SU-DHL-6 (cell line): ENCODE measurements at regions not wholly inside any gene's neighbourhood (a gene's known extent, or its start where the extent isn't known, plus 50 kb on each side); places are given as distances from the start of the nearest gene placed in this dataset.

Experiments used
- H2AFZ ChIP-seq: fragments of 200-600 bp; sonication (generic); 2 replicates; pipeline ENCODE4 v1.6.1; 2014; ENCODE audit warnings: low read depth, mild to moderate bottlenecking, moderate library complexity, mixed read lengths, antibody characterized with exemption, low read length; ENCODE audit not compliant: severe bottlenecking
- H3F3A ChIP-seq: fragments of 200-600 bp; shearing (Covaris generic); 2 replicates; pipeline ENCODE4 v1.6.0; 2016; ENCODE audit warnings: antibody characterized with exemption, mild to moderate bottlenecking; ENCODE audit not compliant: insufficient read depth
- H3K27ac ChIP-seq: fragments of 200-600 bp; sonication (generic); 2 replicates; pipeline ENCODE4 v1.5.1; 2016; ENCODE audit warnings: low read depth, mild to moderate bottlenecking, low read length, moderate library complexity, mixed read lengths
- H3K27me3 ChIP-seq: fragments of 200-600 bp; sonication (generic), shearing (Covaris generic); 2 replicates; pipeline ENCODE4 v1.6.0; 2014; ENCODE audit warnings: mild to moderate bottlenecking, low read length
- H3K36me3 ChIP-seq: fragments of 200-600 bp; sonication (generic); 2 replicates; pipeline ENCODE4 v1.6.1; 2014; ENCODE audit warnings: mild to moderate bottlenecking, low read length, mixed read lengths
- H3K4me2 ChIP-seq: fragments of 300-600, 200-600 bp; shearing (Covaris generic), sonication (generic); 2 replicates; pipeline ENCODE4 v1.6.0; 2014; ENCODE audit warnings: low read length, low read depth, mild to moderate bottlenecking; ENCODE audit not compliant: poor library complexity, severe bottlenecking
- H3K4me3 ChIP-seq: fragments of 200-600 bp; sonication (generic); 2 replicates; pipeline ENCODE4 v1.5.1; 2014; ENCODE audit warnings: antibody characterized with exemption, low read length, mild to moderate bottlenecking, mixed read lengths; ENCODE audit not compliant: insufficient read depth, poor library complexity, severe bottlenecking
- H3K79me2 ChIP-seq: fragments of 200-600 bp; sonication (generic); 2 replicates; pipeline ENCODE4 v1.6.1; 2014; ENCODE audit warnings: mild to moderate bottlenecking, low read length, moderate library complexity; ENCODE audit not compliant: insufficient read depth
- H3K9ac ChIP-seq: fragments of 200-600 bp; sonication (generic); 2 replicates; pipeline ENCODE4 v1.7.0; 2014; ENCODE audit warnings: mild to moderate bottlenecking, low read length
- H3K9me2 ChIP-seq: fragments of 200-600 bp; sonication (generic); replicated peaks from 2 replicates; pipeline ENCODE4 v1.6.1; 2014; ENCODE audit warnings: low read length; ENCODE audit not compliant: insufficient read depth
- H3K9me3 ChIP-seq: fragments of 200-600 bp; sonication (generic); 2 replicates; pipeline ENCODE4 v1.6.1; 2014; ENCODE audit warnings: low read length, mixed read lengths; ENCODE audit not compliant: insufficient read depth
- H4K20me1 ChIP-seq: fragments of 200-600 bp; sonication (generic); 2 replicates; pipeline ENCODE4 v1.6.1; 2014; ENCODE audit warnings: low read depth, mild to moderate bottlenecking, antibody characterized with exemption, low read length, moderate library complexity, mixed read lengths
- EZH2phosphoT487 ChIP-seq: fragments of 200-600 bp; sonication (generic), shearing (Covaris generic); conservative IDR thresholded peaks from 2 replicates; pipeline ENCODE4 v1.6.1; 2018; ENCODE audit warnings: mild to moderate bottlenecking, antibody characterized with exemption, low read length, moderate library complexity, mixed read lengths
- TF ChIP-seq, protein P1 (sequence below): fragments of 200-600 bp; sonication (generic); IDR thresholded peaks from one replicate; pipeline ENCODE4 v1.5.1; 2017; ENCODE audit warnings: antibody characterized with exemption, mild to moderate bottlenecking, low read length, moderate library complexity; ENCODE audit not compliant: insufficient read depth, poor library complexity, severe bottlenecking

GRCh38 chr10:3236644-3237404 is 64.2 kb upstream of the PITRM1 start:
- Histone ChIP-seq H3K79me2 (no peaks in the 10 kb centered on the region), H3K9me2 (no peaks in the 10 kb centered on the region), H3F3A (no peaks in the 10 kb centered on the region), H3K9ac (no peak overlapping the region), H3K27ac (no peak overlapping the region), H3K36me3 (no peaks in the 10 kb centered on the region), H3K4me2 (no peak overlapping the region), H3K9me3 (no peaks in the 10 kb centered on the region), H3K27me3 (no peaks in the 10 kb centered on the region), H3K4me3 (no peak overlapping the region), H4K20me1 (no peaks in the 10 kb centered on the region), H2AFZ (no peak overlapping the region)
- TF ChIP-seq, protein P1, sequence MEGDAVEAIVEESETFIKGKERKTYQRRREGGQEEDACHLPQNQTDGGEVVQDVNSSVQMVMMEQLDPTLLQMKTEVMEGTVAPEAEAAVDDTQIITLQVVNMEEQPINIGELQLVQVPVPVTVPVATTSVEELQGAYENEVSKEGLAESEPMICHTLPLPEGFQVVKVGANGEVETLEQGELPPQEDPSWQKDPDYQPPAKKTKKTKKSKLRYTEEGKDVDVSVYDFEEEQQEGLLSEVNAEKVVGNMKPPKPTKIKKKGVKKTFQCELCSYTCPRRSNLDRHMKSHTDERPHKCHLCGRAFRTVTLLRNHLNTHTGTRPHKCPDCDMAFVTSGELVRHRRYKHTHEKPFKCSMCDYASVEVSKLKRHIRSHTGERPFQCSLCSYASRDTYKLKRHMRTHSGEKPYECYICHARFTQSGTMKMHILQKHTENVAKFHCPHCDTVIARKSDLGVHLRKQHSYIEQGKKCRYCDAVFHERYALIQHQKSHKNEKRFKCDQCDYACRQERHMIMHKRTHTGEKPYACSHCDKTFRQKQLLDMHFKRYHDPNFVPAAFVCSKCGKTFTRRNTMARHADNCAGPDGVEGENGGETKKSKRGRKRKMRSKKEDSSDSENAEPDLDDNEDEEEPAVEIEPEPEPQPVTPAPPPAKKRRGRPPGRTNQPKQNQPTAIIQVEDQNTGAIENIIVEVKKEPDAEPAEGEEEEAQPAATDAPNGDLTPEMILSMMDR = no peak
- no peak for TF ChIP-seq EZH2phosphoT487

- H2AFZ ChIP-seq = no peak overlapping the region
- H3K4me2 ChIP-seq = no peak overlapping the region
- no peaks in the 10 kb centered on the region for H3K36me3 ChIP-seq
- no peak for TF ChIP-seq EZH2phosphoT487
- TF ChIP-seq, protein P1 = no peak
- H3K79me2 ChIP-seq = no peaks in the 10 kb centered on the region
- no peaks in the 10 kb centered on the region for H4K20me1 ChIP-seq
- H3K9me2 ChIP-seq = no peaks in the 10 kb centered on the region
- no peak overlapping the region for H3K9ac ChIP-seq
- H3K9me3 ChIP-seq = no peaks in the 10 kb centered on the region
- H3K4me3 ChIP-seq = no peak overlapping the region
- no peak overlapping the region for H3K27ac ChIP-seq
- H3K27me3 ChIP-seq = no peaks in the 10 kb centered on the region
- H3F3A ChIP-seq = no peaks in the 10 kb centered on the region
These were observed 63.5 kb upstream of the PITRM1 start for GRCh38 chr10:3235996-3236510.

GRCh38 chr10:3235395-3235794 is 62.8 kb upstream of the PITRM1 start:
- Histone ChIP-seq H3K4me2 (no peak overlapping the region), H4K20me1 (no peaks in the 10 kb centered on the region), H3F3A (no peaks in the 10 kb centered on the region), H3K79me2 (no peaks in the 10 kb centered on the region), H3K36me3 (no peaks in the 10 kb centered on the region), H2AFZ (no peak overlapping the region), H3K27me3 (no peaks in the 10 kb centered on the region), H3K9me3 (no peaks in the 10 kb centered on the region), H3K9ac (no peak overlapping the region), H3K9me2 (no peaks in the 10 kb centered on the region), H3K27ac (no peak overlapping the region), H3K4me3 (no peak overlapping the region)
- TF ChIP-seq, protein P1 = no peak
- TF ChIP-seq EZH2phosphoT487 = no peak
